LNCAP (cell line): ENCODE measurements at regions not wholly inside any gene's neighbourhood (a gene's known extent, or its start where the extent isn't known, plus 50 kb on each side); places are given as distances from the start of the nearest gene placed in this dataset.

Experiments
- CTCF ChIP-seq: fragments of 450-650 bp; IDR thresholded peaks from 2 replicates; pipeline ENCODE4 v1.5.1; 2017; ENCODE audit warnings: mild to moderate bottlenecking

- no peak for TF ChIP-seq CTCF
These were observed 244.0 kb upstream of the TBC1D5 start for GRCh38 chr3:17986348-17986816.

- no peak for TF ChIP-seq CTCF
These were observed 243.4 kb upstream of the TBC1D5 start for GRCh38 chr3:17985658-17986347.

GRCh38 chr3:17983106-17983505, 240.7 kb upstream of the TBC1D5 start:
- no peak for TF ChIP-seq CTCF

- no peak for TF ChIP-seq CTCF
These were observed 239.9 kb upstream of the TBC1D5 start for GRCh38 chr3:17982211-17982880.

GRCh38 chr3:17980863-17981262, 238.4 kb upstream of the TBC1D5 start:
- TF ChIP-seq CTCF = no peak

- no peak for TF ChIP-seq CTCF
These were observed 237.5 kb upstream of the TBC1D5 start for GRCh38 chr3:17979911-17980310.

- TF ChIP-seq CTCF = no peak
These were observed 236.8 kb upstream of the TBC1D5 start for GRCh38 chr3:17979252-17979651.
